ENCODE measurements at regions not wholly inside any gene's neighbourhood (a gene's known extent, or its start where the extent isn't known, plus 50 kb on each side); places are given as distances from the start of the nearest gene placed in this dataset.

GRCh38 chr4:181249031-181249430 lies 994.2 kb upstream of the TENM3 start:
- TF ChIP-seq IRF4 (IDR thresholded peaks at IDR 0.05; ENCODE audit: low read depth, low read length) (no peak), RAD51 (IDR thresholded peaks at IDR 0.05) (no peak), DPF2 (IDR thresholded peaks at IDR 0.05) (no peak), LARP7 (IDR thresholded peaks at IDR 0.05) (no peak), EZH2 (IDR thresholded peaks at IDR 0.05; ENCODE audit: borderline replicate concordance, control insufficient read depth, low read depth, low read length) (no peak), EED (IDR thresholded peaks at IDR 0.05; ENCODE audit: low read depth) (no peak)
- TF ChIP-seq, protein P1, sequence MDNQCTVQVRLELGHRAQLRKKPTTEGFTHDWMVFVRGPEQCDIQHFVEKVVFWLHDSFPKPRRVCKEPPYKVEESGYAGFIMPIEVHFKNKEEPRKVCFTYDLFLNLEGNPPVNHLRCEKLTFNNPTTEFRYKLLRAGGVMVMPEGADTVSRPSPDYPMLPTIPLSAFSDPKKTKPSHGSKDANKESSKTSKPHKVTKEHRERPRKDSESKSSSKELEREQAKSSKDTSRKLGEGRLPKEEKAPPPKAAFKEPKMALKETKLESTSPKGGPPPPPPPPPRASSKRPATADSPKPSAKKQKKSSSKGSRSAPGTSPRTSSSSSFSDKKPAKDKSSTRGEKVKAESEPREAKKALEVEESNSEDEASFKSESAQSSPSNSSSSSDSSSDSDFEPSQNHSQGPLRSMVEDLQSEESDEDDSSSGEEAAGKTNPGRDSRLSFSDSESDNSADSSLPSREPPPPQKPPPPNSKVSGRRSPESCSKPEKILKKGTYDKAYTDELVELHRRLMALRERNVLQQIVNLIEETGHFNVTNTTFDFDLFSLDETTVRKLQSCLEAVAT (IDR thresholded peaks at IDR 0.05) = no peak
- 19% methylated on average over 4 of the region's 4 CpGs for WGBS (ENCODE audit: insufficient coverage, insufficient replicate concordance, low lambda C conversion rate, missing lambda C conversion rate)
- H4K20me1 ChIP-seq (ENCODE audit: control insufficient read depth, insufficient read depth) = no peaks in the 10 kb centered on the region
- no TSS peak for BruUV-seq (replicated peaks)
- ATAC-seq (no peak), FAIRE-seq (no peak), DNase-seq (ENCODE audit: low read depth, low spot score) (no peak)
- no peaks in the 10 kb centered on the region for H3K27me3 ChIP-seq (replicated peaks in 1 of 2; ENCODE audit: control insufficient read depth in 2 of 2, insufficient read depth in 2 of 2, low read length in 1 of 2)
- no peak overlapping the region for H2AFZ ChIP-seq (ENCODE audit: control insufficient read depth, low read depth, low read length)
- ChIA-PET SMC1A (ENCODE audit: uncharacterized antibody, unreplicated experiment) (no interaction called here), CTCF (no interaction called here), POLR2A (no interaction called here), RAD21 (ENCODE audit: unreplicated experiment) (no interaction called here)
- H3K4me3 ChIP-seq = no peak overlapping the region
- no peaks in the 10 kb centered on the region for H3K4me1 ChIP-seq (ENCODE audit: control insufficient read depth, insufficient read depth, low read length)
- H3K4me2 ChIP-seq (ENCODE audit: control insufficient read depth, insufficient read depth) = no peak overlapping the region
- H3K79me2 ChIP-seq (ENCODE audit: control insufficient read depth, insufficient read depth, low read length) = no peaks in the 10 kb centered on the region
- H3K9me3 ChIP-seq (replicated peaks; ENCODE audit: control insufficient read depth, insufficient read depth, low read length) = no peaks in the 10 kb centered on the region
- in situ Hi-C loops (cut with MboI) = no loop called here
- no peaks in the 10 kb centered on the region for H3K36me3 ChIP-seq (ENCODE audit: control insufficient read depth in 2 of 2, insufficient read depth in 2 of 2, low read length in 1 of 2)
- H3K27ac ChIP-seq (ENCODE audit: control insufficient read depth, insufficient read depth) = no peak overlapping the region
- intact Hi-C loops (cut with micrococcal nuclease; ENCODE audit: unreplicated experiment) = no loop called here
- no peak overlapping the region for H3K9ac ChIP-seq (ENCODE audit: control insufficient read depth, insufficient read depth, low read length)

GRCh38 chr4:181254771-181255170 lies 988.4 kb upstream of the TENM3 start:
- H3K27ac ChIP-seq (ENCODE audit: control insufficient read depth, insufficient read depth) = no peak overlapping the region
- no peak overlapping the region for H2AFZ ChIP-seq (ENCODE audit: control insufficient read depth, low read depth, low read length)
- H3K79me2 ChIP-seq (ENCODE audit: control insufficient read depth, insufficient read depth, low read length) = no peaks in the 10 kb centered on the region
- ATAC-seq = no peak
- BruUV-seq (replicated peaks) = no TSS peak
- CTCF ChIA-PET = no interaction called here
- POLR2A ChIA-PET = no interaction called here
- H3K36me3 ChIP-seq (ENCODE audit: control insufficient read depth in 2 of 2, insufficient read depth in 2 of 2, low read length in 1 of 2) = no peaks in the 10 kb centered on the region
- SMC1A ChIA-PET (ENCODE audit: uncharacterized antibody, unreplicated experiment) = interaction anchor here (0.9 kb wide), 1 partner anchor 10 kb away, joined by 3 read pairs; no protein-coding TSS in a partner anchor
- no peaks in the 10 kb centered on the region for H4K20me1 ChIP-seq (ENCODE audit: control insufficient read depth, insufficient read depth)
- FAIRE-seq = no peak
- intact Hi-C loops (cut with micrococcal nuclease; ENCODE audit: unreplicated experiment) = no loop called here
- no peak for DNase-seq (ENCODE audit: low read depth, low spot score)
- H3K4me2 ChIP-seq (ENCODE audit: control insufficient read depth, insufficient read depth) = no peak overlapping the region
- TF ChIP-seq STAT1 (conservative IDR thresholded peaks at IDR 0.05) = no peak
- TF ChIP-seq ESRRA (IDR thresholded peaks at IDR 0.05; ENCODE audit: low read length) = no peak
- no peak for TF ChIP-seq POLR2A (IDR thresholded peaks at IDR 0.05; ENCODE audit: low read depth, low read length)
- TF ChIP-seq, protein P1 (IDR thresholded peaks at IDR 0.05) = no peak
- no peaks in the 10 kb centered on the region for H3K27me3 ChIP-seq (replicated peaks in 1 of 2; ENCODE audit: control insufficient read depth in 2 of 2, insufficient read depth in 2 of 2, low read length in 1 of 2)
- in situ Hi-C loops (cut with MboI) = no loop called here
- no peaks in the 10 kb centered on the region for H3K9me3 ChIP-seq (replicated peaks; ENCODE audit: control insufficient read depth, insufficient read depth, low read length)
- no peak overlapping the region for H3K9ac ChIP-seq (ENCODE audit: control insufficient read depth, insufficient read depth, low read length)
- WGBS (ENCODE audit: insufficient coverage, insufficient replicate concordance, low lambda C conversion rate, missing lambda C conversion rate) = 8% methylated on average over 6 of the region's 6 CpGs
- RAD21 ChIA-PET (ENCODE audit: unreplicated experiment) = no interaction called here
- H3K4me3 ChIP-seq = no peak overlapping the region
- no peaks in the 10 kb centered on the region for H3K4me1 ChIP-seq (ENCODE audit: control insufficient read depth, insufficient read depth, low read length)

All from GM12878 (cell line).